HepG2 (cell line): ENCODE measurements at regions not wholly inside any gene's neighbourhood (a gene's known extent, or its start where the extent isn't known, plus 50 kb on each side); places are given as distances from the start of the nearest gene placed in this dataset.
A peak's percentile ranks its signal among the peaks of the same experiment; 100 is the strongest.

Experiments used
- BHLHE40 ChIP-seq: IDR thresholded peaks from 2 replicates; pipeline ENCODE4 v1.6.1; 2011; ENCODE audit warnings: low read length, improper control_type of control experiment
- DMAP1 ChIP-seq: IDR thresholded peaks from 2 replicates; pipeline ENCODE4 v1.6.1; 2016
- PATZ1 ChIP-seq: sonication (generic); formaldehyde crosslinking; IDR thresholded peaks from 2 replicates; pipeline ENCODE4 v1.4.0; 2020; ENCODE audit warnings: missing genetic modification reagents
- PAXIP1 ChIP-seq: sonication (generic); formaldehyde crosslinking; conservative IDR thresholded peaks from 2 replicates; pipeline ENCODE4 v1.4.0; 2020; ENCODE audit warnings: mild to moderate bottlenecking, missing genetic modification reagents, moderate library complexity
- TAF15 ChIP-seq: fragments of 200-400 bp; formaldehyde crosslinking; IDR thresholded peaks from one replicate; pipeline ENCODE4 v1.6.1; 2018; ENCODE audit warnings: mild to moderate bottlenecking, low read depth, low read length; ENCODE audit not compliant: poor library complexity, severe bottlenecking
- ZBTB7A ChIP-seq: sonication (generic); formaldehyde crosslinking; IDR thresholded peaks from 2 replicates; pipeline ENCODE4 v1.8.0; 2022; ENCODE audit warnings: mild to moderate bottlenecking, missing genetic modification reagents
- ZNF253 ChIP-seq: sonication (generic); formaldehyde crosslinking; IDR thresholded peaks from 2 replicates; pipeline ENCODE4 v1.8.0; 2022; ENCODE audit warnings: mild to moderate bottlenecking, missing genetic modification reagents, borderline replicate concordance
- ZNF318 ChIP-seq: sonication (generic); formaldehyde crosslinking; IDR thresholded peaks from 2 replicates; pipeline ENCODE4 v1.4.0; 2020; ENCODE audit warnings: mild to moderate bottlenecking, missing genetic modification reagents
- ZNF335 ChIP-seq: sonication (generic); formaldehyde crosslinking; IDR thresholded peaks from 2 replicates; pipeline ENCODE4 v1.4.0; 2020; ENCODE audit warnings: missing genetic modification reagents
- ZNF44 ChIP-seq: sonication (generic); formaldehyde crosslinking; IDR thresholded peaks from 2 replicates; pipeline ENCODE4 v1.5.1; 2020; ENCODE audit warnings: mild to moderate bottlenecking, missing genetic modification reagents

DNA sequence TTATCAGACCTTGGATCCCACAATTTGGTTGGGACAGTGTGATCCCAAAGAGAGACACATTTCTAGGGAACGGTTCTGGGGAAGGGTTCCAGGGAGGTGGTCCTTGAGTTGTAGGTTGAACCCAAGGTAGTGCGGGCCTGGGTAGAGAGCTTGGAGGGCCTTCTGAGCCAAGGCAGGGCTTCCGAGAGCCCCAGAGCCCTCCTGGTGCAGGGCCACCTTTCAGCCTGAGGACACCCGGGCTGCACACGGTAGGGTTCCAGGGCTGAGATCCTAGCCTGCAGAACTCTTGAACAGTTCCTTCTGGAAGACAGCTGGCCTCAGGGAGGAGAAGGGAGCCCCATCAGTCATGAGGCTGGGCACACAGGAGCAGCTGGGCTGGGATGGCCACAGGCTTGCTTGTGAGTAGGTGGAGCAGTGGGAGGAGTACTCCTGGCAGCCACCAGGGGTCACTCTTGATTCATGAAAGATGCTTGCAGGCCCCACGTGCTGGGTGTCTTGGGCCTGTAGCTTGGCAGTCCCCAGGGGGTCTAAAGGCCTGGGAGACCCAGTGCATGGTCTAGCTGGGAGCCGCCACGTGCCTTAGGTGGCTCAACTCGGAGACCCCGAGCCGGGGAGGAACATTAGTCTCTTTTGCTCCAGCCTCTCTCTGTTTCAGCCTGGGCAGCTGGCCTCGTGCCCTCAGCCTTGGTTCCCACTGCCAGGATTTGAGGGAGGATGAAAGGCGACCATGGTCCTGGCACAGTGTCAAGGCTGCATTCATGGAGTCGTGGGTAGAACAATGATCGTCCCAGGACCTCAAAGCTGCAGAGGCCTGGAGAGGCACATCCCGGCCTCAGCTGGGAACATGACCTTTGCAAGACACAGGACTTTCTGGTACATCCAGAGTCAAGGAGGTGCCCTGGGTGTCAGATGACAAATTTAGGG lies 381.6 kb downstream of the TYW1 start (continued):
- TF ChIP-seq ZNF253 (CRISPR knock-in tag) (no peak), BHLHE40 (peak; percentile 46), PATZ1 (CRISPR knock-in tag) (no peak), PAXIP1 (no peak), DMAP1 (CRISPR knock-in tag) (no peak), TAF15 (no peak), ZNF335 (CRISPR knock-in tag) (no peak), ZNF318 (no peak), ZBTB7A (no peak), ZNF44 (no peak)
